ENCODE measurements at regions not wholly inside any gene's neighbourhood (a gene's known extent, or its start where the extent isn't known, plus 50 kb on each side); places are given as distances from the start of the nearest gene placed in this dataset.

DNA sequence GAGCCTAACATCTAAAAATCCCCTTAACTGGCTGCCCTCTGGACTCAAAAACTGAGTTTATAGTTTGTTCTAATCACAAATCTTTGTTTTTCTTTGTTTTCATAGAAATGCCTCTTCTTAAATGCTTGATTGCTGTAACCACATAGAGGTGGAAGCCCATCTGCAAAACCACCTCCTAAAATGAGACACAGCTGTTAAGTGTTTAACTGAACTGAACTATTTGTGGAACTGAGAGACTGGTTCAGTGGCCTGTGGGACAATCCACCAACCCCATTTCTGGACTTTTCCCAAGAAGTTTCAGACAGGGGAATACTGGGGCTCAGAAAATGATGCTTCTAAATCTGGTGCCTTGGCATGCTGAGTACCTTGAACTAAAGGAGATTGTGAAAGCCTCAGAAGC, 50.9 kb upstream of the TM9SF2 start:
- ChIA-PET POLR2A (interaction anchor here (0.6 kb wide), 1 partner anchor 212 kb away, joined by 3 read pairs; no protein-coding TSS in a partner anchor), CTCF (no interaction called here)
- DNase-seq (ENCODE audit: low read depth, low spot score): no peak

More for the DNA sequence above, 50.9 kb upstream of the TM9SF2 start:
- Histone ChIP-seq H3K36me3 (ENCODE audit: control insufficient read depth, insufficient read depth, low read length) (no peaks in the 10 kb centered on the region), H3K27ac (ENCODE audit: low read length) (no peak overlapping the region), H3K9me3 (ENCODE audit: control insufficient read depth, insufficient read depth, low read depth, low read length) (no peaks in the 10 kb centered on the region), H3K4me3 (ENCODE audit: low read depth in 2 of 2, low read length in 2 of 2) (no peak overlapping the region), H3K4me1 (ENCODE audit: control insufficient read depth, insufficient read depth, low read length) (no peaks in the 10 kb centered on the region), H3K27me3 (ENCODE audit: control insufficient read depth, insufficient read depth, low read length) (no peaks in the 10 kb centered on the region)
- TF ChIP-seq CTCF (IDR thresholded peaks at IDR 0.05) (no peak), SIN3A (IDR thresholded peaks at IDR 0.05; ENCODE audit: borderline replicate concordance, insufficient read depth, low read depth, low read length) (no peak), TCF7L2 (IDR thresholded peaks at IDR 0.05; ENCODE audit: low read depth, low read length) (no peak), REST (IDR thresholded peaks at IDR 0.05; ENCODE audit: insufficient read depth in 1 of 2, low read depth in 2 of 2, low read length in 1 of 2) (no peak), POLR2AphosphoS5 (IDR thresholded peaks at IDR 0.05; ENCODE audit: low read depth, low read length) (no peak)
- no peak for ATAC-seq
- intact Hi-C loops (cut with micrococcal nuclease; ENCODE audit: unreplicated experiment): no loop called here
- no TSS peak for BruUV-seq (replicated peaks)
- in situ Hi-C loops (cut with HindIII; ENCODE audit: low pct_unique_long_range_greater_than_20kb, low sequenced_read_pairs): no loop called here

Measured in Panc1 (cell line).